GM12878 (cell line): ENCODE measurements at regions not wholly inside any gene's neighbourhood (a gene's known extent, or its start where the extent isn't known, plus 50 kb on each side); places are given as distances from the start of the nearest gene placed in this dataset.

Source experiments
- ATAC-seq: fragments of 200-7000 bp; cut with Tn5 transposase; 3 replicates; pipeline ENCODE4 v1.9.1; 2020; ENCODE audit warnings: mild to moderate bottlenecking, moderate library complexity
- BruUV-seq: library from RNA; stranded (reverse); fragments of 400-500 nt; replicated peaks from 2 replicates; lab custom pipeline; 2021; lab: Mats Ljungman, UMichigan
- CTCF ChIA-PET: fragments of 300-600 bp; sonication (Branson Sonifier 250); formaldehyde crosslinking; extraction: SDS; loops from one replicate; lab custom pipeline; 2021; ENCODE audit warnings: inconsistent platforms; lab: Yijun Ruan, JAX
- POLR2A ChIA-PET: fragments of 350-600 bp; formaldehyde crosslinking; extraction: SDS; loops from one replicate; lab custom pipeline; 2021; ENCODE audit warnings: inconsistent platforms; lab: Charles Lee
- RAD21 ChIA-PET: fragments of 300-600 bp; sonication (Branson Sonifier 250); formaldehyde crosslinking; loops from one replicate; lab custom pipeline; 2023; ENCODE audit warnings: antibody characterized with exemption; ENCODE audit not compliant: unreplicated experiment; lab: Charles Lee
- SMC1A ChIA-PET: fragments of 300-600 bp; sonication (Branson Sonifier 250); formaldehyde crosslinking; loops from one replicate; lab custom pipeline; 2023; ENCODE audit not compliant: unreplicated experiment, uncharacterized antibody; lab: Charles Lee
- DNase-seq: peaks from one replicate; pipeline ENCODE4 v3.0.0-alpha.2; 2011; ENCODE audit warnings: low read depth, low spot score
- FAIRE-seq: peaks from 3 replicates; lab custom pipeline; 2011; peaks lifted over from hg19 to GRCh38; lab: Jason Lieb, UNC
- H2AFZ ChIP-seq: 2 replicates; pipeline ENCODE4 v1.6.0; 2011; ENCODE audit warnings: low read depth, low read length, control low read depth; ENCODE audit not compliant: control insufficient read depth
- H3K27ac ChIP-seq: 2 replicates; pipeline ENCODE4 v1.5.1; 2011; ENCODE audit warnings: control low read depth; ENCODE audit not compliant: control insufficient read depth, insufficient read depth
- H3K27me3 ChIP-seq, 2 experiments: replicated peaks in 1 of 2; 2 replicates each; pipeline versions ENCODE4 v1.6.0 to v1.6.1; 2011; ENCODE audit warnings: low read length in 1 of 2; ENCODE audit not compliant: control insufficient read depth in 2 of 2, insufficient read depth in 2 of 2
- H3K36me3 ChIP-seq, 2 experiments: 2 replicates each; pipeline ENCODE4 v1.5.1; 2011; ENCODE audit warnings: low read length in 1 of 2; ENCODE audit not compliant: control insufficient read depth in 2 of 2, insufficient read depth in 2 of 2
- H3K4me1 ChIP-seq: 2 replicates; pipeline ENCODE4 v1.6.1; 2011; ENCODE audit warnings: mild to moderate bottlenecking, low read length, moderate library complexity, mixed read lengths; ENCODE audit not compliant: control insufficient read depth, insufficient read depth
- H3K4me2 ChIP-seq: 2 replicates; pipeline ENCODE4 v1.6.0; 2011; ENCODE audit warnings: control low read depth; ENCODE audit not compliant: control insufficient read depth, insufficient read depth
- H3K4me3 ChIP-seq: fragments of 200-600 bp; sonication (generic); 2 replicates; pipeline ENCODE4 v1.5.1; 2016
- H3K79me2 ChIP-seq: 2 replicates; pipeline ENCODE4 v1.6.0; 2011; ENCODE audit warnings: low read length; ENCODE audit not compliant: control insufficient read depth, insufficient read depth
- H3K9ac ChIP-seq: 2 replicates; pipeline ENCODE4 v1.8.0; 2011; ENCODE audit warnings: low read length, control low read depth, mixed read lengths; ENCODE audit not compliant: control insufficient read depth, insufficient read depth
- H3K9me3 ChIP-seq: replicated peaks from 3 replicates; pipeline ENCODE4 v1.5.1; 2011; ENCODE audit warnings: mild to moderate bottlenecking, low read length; ENCODE audit not compliant: control insufficient read depth, insufficient read depth
- H4K20me1 ChIP-seq: 2 replicates; pipeline ENCODE4 v1.6.0; 2011; ENCODE audit not compliant: control insufficient read depth, insufficient read depth
- ATF2 ChIP-seq: IDR thresholded peaks from 2 replicates; pipeline ENCODE4 v1.6.1; 2012; ENCODE audit warnings: low read length, inconsistent platforms
- CREB1 ChIP-seq: IDR thresholded peaks from 2 replicates; pipeline ENCODE4 v1.6.1; 2012; ENCODE audit warnings: low read depth, mild to moderate bottlenecking, inconsistent platforms
- EGR1 ChIP-seq, 2 experiments: IDR thresholded peaks; 1 replicate in 1 of 2; 2 replicates in 1 of 2; pipeline ENCODE4 v1.6.1; 2011 to 2012; ENCODE audit warnings: low read depth in 2 of 2, low read length in 2 of 2, borderline replicate concordance in 1 of 2, mild to moderate bottlenecking in 1 of 2, moderate library complexity in 1 of 2
- ETV6 ChIP-seq, 2 experiments: fragments of 450-650 bp in 1 of 2; IDR thresholded peaks in 1 of 2; conservative IDR thresholded peaks in 1 of 2; 2 replicates each; pipeline ENCODE4 v1.6.1; 2014; ENCODE audit warnings: antibody characterized with exemption in 1 of 2, borderline replicate concordance in 1 of 2, low read depth in 1 of 2, mild to moderate bottlenecking in 1 of 2, moderate library complexity in 1 of 2
- IKZF2 ChIP-seq, 2 experiments: fragments of 450-650 bp; IDR thresholded peaks; 2 replicates each; pipeline ENCODE4 v1.6.1; 2017; ENCODE audit warnings: mild to moderate bottlenecking in 2 of 2, moderate library complexity in 2 of 2
- KDM1A ChIP-seq: fragments of 200-600 bp; sonication (generic); IDR thresholded peaks from 2 replicates; pipeline ENCODE4 v1.6.1; 2016; ENCODE audit warnings: borderline replicate concordance
- MXI1 ChIP-seq: fragments of 150-350 bp; IDR thresholded peaks from 2 replicates; pipeline ENCODE4 v1.6.1; 2011; ENCODE audit warnings: low read depth, mild to moderate bottlenecking, inconsistent platforms, low read length, improper control_type of control experiment
- PBX3 ChIP-seq: IDR thresholded peaks from 2 replicates; pipeline ENCODE4 v1.6.1; 2011; ENCODE audit warnings: mild to moderate bottlenecking, low read depth, low read length, moderate library complexity; ENCODE audit not compliant: insufficient replicate concordance
- WGBS: methylation state at CpG from one replicate; pipeline ENCODE4 v1.1.6; 2016; ENCODE audit warnings: low lambda C conversion rate; ENCODE audit not compliant: insufficient replicate concordance, insufficient coverage; ENCODE audit errors: missing lambda C conversion rate; 5-methylcytosine and 5-hydroxymethylcytosine counted together
- in situ Hi-C: fragments of 300-500 bp; cut with MboI; formaldehyde crosslinking; loops from 9 replicates; pipeline ENCODE4 v1.14.3; 2018; ENCODE audit warnings: mixed read lengths
- intact Hi-C: fragments of 100-400 bp; cut with micrococcal nuclease; formaldehyde crosslinking; loops from one replicate; pipeline ENCODE4 v1.14.2; 2022; ENCODE audit not compliant: unreplicated experiment
- TF ChIP-seq, protein P1 (sequence below): fragments of 450-650 bp; formaldehyde crosslinking; IDR thresholded peaks from 2 replicates; pipeline ENCODE4 v1.4.0; 2022; ENCODE audit warnings: mild to moderate bottlenecking, moderate library complexity

DNA sequence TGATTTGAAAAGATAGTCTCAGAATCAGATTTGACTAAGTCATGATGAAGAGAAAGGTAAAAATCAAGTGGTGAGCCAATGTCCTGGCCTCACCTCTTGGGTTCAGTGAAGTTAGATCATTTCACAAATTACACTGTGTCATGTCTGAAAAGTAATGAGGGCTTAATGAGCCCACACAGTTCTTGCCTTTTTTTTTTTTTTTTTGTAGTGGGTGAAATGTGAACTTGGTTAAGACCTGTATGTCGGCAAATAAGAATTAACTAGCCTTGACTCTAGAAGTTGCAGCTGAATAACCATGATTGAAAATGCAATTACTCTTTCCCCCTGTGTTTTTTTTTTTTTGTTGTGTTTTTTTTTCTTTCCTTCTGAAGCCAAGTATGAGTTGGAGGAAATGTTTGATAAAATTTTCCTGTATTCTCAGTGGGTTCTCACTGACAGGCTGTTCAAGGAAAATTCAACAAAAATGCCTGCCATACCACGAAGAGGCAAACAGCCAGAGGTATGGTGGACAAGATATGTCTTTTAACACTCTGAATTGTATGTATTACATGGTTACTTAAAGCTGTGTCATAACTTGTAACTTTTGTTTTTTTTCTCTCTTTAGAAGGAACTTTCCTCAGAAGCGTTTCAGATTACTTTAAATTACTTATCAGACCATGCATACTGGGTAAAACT lies 135.2 kb upstream of the MLIP start:
- no peaks in the 10 kb centered on the region for H4K20me1 ChIP-seq
- FAIRE-seq (no peak), DNase-seq (no peak), ATAC-seq (no peak)
- H3K36me3 ChIP-seq: no peaks in the 10 kb centered on the region
- no peak overlapping the region for H2AFZ ChIP-seq
- no peak overlapping the region for H3K4me3 ChIP-seq
- SMC1A ChIA-PET: interaction anchor here (0.6 to 1.4 kb wide), 2 partner anchors 10 to 13 kb away, joined by 3 read pairs; no protein-coding TSS in a partner anchor
- BruUV-seq: no TSS peak
- H3K4me2 ChIP-seq: no peak overlapping the region
- H3K9ac ChIP-seq: no peak overlapping the region
- in situ Hi-C loops (no loop called here), intact Hi-C loops (no loop called here)
- H3K4me1 ChIP-seq: no peaks in the 10 kb centered on the region
- CTCF ChIA-PET: interaction anchor here (0.6 to 1.0 kb wide), 2 partner anchors 58 to 674 kb away, joined by 3 read pairs; no protein-coding TSS in a partner anchor
- no peaks in the 10 kb centered on the region for H3K9me3 ChIP-seq
- POLR2A ChIA-PET: no interaction called here
- no peaks in the 10 kb centered on the region for H3K79me2 ChIP-seq
- TF ChIP-seq KDM1A (no peak), IKZF2 (IDR thresholded peaks at IDR 0.05) (no peak), EGR1 (IDR thresholded peaks at IDR 0.05; ENCODE audit: borderline replicate concordance in 1 of 2, low read depth in 2 of 2, low read length in 2 of 2) (no peak), PBX3 (no peak), MXI1 (no peak), CREB1 (no peak), ETV6 (conservative IDR thresholded peaks at IDR 0.05 in 1 of 2, IDR thresholded peaks at IDR 0.05 in 1 of 2; ENCODE audit: borderline replicate concordance in 1 of 2, low read depth in 1 of 2) (no peak), ATF2 (no peak)
- TF ChIP-seq, protein P1, sequence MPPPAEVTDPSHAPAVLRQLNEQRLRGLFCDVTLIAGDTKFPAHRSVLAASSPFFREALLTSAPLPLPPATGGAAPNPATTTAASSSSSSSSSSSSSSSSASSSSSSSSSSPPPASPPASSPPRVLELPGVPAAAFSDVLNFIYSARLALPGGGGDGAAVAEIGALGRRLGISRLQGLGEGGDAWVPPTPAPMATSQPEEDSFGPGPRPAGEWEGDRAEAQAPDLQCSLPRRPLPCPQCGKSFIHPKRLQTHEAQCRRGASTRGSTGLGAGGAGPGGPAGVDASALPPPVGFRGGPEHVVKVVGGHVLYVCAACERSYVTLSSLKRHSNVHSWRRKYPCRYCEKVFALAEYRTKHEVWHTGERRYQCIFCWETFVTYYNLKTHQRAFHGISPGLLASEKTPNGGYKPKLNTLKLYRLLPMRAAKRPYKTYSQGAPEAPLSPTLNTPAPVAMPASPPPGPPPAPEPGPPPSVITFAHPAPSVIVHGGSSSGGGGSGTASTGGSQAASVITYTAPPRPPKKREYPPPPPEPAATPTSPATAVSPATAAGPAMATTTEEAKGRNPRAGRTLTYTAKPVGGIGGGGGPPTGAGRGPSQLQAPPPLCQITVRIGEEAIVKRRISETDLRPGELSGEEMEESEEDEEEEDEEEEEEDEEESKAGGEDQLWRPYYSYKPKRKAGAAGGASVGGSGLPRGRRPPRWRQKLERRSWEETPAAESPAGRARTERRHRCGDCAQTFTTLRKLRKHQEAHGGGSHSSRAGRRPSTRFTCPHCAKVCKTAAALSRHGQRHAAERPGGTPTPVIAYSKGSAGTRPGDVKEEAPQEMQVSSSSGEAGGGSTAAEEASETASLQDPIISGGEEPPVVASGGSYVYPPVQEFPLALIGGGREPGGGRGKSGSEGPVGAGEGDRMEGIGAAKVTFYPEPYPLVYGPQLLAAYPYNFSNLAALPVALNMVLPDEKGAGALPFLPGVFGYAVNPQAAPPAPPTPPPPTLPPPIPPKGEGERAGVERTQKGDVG (CRISPR knock-in tag): no peak
- H3K27me3 ChIP-seq: no peaks in the 10 kb centered on the region
- no peak overlapping the region for H3K27ac ChIP-seq
- WGBS: 33% methylated on average over 3 of the region's 3 CpGs
- RAD21 ChIA-PET: no interaction called here
